GM12865 (cell line): ENCODE measurements at regions not wholly inside any gene's neighbourhood (a gene's known extent, or its start where the extent isn't known, plus 50 kb on each side); places are given as distances from the start of the nearest gene placed in this dataset.

Source experiments
- DNase-seq: peaks from one replicate; pipeline ENCODE4 v3.0.0; 2010; ENCODE audit warnings: low read depth
- H3K4me3 ChIP-seq: 2 replicates; pipeline ENCODE4 v1.5.1; 2011; ENCODE audit warnings: mild to moderate bottlenecking, low read depth, low read length, control low read depth
- TF ChIP-seq, protein P1 (sequence below): IDR thresholded peaks from 2 replicates; pipeline ENCODE4 v1.5.1; 2011; ENCODE audit warnings: low read length, control low read depth, low read depth, inconsistent platforms; ENCODE audit not compliant: insufficient read depth; ENCODE audit errors: missing control alignments

GRCh38 chr15:68482246-68482645 is 50.3 kb upstream of the ITGA11 start:
- H3K4me3 ChIP-seq: no peak overlapping the region
- TF ChIP-seq, protein P1, sequence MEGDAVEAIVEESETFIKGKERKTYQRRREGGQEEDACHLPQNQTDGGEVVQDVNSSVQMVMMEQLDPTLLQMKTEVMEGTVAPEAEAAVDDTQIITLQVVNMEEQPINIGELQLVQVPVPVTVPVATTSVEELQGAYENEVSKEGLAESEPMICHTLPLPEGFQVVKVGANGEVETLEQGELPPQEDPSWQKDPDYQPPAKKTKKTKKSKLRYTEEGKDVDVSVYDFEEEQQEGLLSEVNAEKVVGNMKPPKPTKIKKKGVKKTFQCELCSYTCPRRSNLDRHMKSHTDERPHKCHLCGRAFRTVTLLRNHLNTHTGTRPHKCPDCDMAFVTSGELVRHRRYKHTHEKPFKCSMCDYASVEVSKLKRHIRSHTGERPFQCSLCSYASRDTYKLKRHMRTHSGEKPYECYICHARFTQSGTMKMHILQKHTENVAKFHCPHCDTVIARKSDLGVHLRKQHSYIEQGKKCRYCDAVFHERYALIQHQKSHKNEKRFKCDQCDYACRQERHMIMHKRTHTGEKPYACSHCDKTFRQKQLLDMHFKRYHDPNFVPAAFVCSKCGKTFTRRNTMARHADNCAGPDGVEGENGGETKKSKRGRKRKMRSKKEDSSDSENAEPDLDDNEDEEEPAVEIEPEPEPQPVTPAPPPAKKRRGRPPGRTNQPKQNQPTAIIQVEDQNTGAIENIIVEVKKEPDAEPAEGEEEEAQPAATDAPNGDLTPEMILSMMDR: no peak
- no peak for DNase-seq

DNA sequence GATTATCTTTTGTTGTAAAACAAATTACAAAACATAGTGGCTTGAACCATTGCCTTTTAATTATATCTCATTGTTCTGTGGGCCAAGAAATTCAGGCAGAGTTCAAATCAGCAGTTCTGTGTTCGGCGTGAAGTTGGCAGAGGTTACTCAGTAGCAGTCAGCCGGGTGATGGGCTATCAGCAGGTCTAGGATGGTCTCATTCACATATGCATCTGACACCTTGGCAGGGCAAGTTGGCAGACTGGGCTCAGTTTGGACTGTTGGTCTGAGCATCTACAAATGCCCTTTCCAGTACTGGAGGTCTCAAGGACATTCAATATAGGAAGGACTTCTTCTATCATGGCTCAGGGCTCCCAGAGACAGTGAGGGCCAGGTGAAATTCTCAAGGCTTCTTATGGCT is 51.2 kb upstream of the ITGA11 start:
- TF ChIP-seq, protein P1: no peak
- DNase-seq: no peak
- H3K4me3 ChIP-seq: no peak overlapping the region

DNA sequence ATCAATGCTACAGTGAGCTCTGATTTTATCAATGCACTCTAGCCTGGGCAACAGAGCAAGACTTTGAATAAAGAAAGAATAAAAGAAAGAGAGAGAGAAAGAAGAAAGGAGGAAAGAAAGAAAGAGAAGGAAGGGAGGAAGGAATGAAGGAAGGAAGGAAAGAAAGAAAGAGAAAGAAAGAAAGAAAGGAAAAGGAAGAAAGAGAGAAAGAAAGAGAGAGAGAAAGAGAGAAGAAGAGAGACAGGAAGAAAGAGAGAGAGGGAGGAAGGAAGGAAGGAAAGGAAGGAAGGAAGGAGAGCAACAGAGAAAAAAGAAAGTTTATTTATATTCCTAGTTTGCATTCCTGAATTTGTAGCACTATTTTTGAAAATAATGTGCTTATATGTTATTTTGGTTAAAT is 52.3 kb upstream of the ITGA11 start:
- TF ChIP-seq, protein P1: no peak
- H3K4me3 ChIP-seq: no peak overlapping the region
- DNase-seq: no peak

DNA sequence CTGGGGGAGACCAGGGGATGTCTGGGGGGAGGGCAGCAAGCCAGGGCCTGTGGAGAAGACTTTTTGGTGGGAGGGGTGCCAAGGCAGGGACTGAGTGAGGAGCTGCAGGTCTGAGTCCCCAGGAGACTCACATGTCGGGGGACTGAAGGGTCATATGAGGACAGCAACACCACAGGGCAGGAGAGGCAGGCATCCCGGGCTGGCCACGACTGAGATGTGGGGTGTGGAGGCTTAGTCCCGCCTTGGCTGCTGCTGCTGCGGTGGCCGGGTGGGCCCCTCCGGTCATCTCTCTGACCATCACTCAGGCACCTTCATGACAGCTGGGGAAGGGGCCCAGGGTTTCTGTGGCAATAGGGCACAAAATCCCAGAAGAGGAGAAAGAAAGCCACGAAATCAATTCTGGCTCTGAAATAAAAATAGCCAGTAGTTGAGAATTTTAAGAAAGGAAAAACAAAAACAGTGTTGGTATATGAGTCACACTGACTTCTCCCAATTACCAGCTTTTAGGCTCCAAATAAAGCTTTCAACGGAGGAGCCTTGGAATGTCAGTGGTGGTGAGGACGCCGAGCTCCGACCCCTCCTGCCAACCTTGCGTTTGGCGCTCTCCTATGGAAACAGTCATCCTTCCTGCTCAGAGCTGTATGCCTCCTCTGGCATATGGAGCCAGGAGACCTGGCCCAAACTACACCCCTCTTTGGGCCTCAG is 52.9 kb upstream of the ITGA11 start:
- H3K4me3 ChIP-seq: no peak overlapping the region
- no peak for DNase-seq
- TF ChIP-seq, protein P1: no peak

DNA sequence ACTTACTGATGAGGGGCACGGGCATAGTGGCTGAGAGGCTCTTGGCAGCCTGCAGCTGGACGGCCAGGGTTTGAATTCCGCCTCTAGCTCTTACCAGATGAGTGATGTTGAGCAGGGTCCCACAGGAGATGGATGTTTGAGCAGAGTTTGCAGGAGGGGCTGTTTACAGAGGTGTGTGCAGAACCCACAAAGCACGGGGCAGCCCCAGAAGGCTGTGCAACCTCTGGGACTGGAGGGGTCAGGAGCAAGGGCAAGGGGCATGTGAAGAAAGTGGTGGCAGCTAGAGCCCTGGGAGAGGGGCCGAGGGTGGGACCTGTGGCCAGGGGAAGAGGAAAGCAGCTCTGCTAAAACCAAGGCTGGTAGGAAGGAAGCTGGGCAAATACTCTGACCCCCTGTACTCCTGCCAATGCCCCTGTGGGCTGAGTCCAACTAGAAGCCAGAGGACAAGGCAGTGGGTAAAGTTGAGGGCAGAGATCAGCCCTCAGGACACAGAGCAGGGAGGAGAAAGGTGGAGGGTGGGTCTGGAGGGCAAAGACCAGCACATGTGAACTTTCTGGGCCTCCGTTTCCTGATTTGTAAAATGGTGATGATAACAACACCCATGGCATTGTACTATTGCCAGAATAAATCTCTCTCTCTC is 53.9 kb upstream of the ITGA11 start:
- no peak overlapping the region for H3K4me3 ChIP-seq
- TF ChIP-seq, protein P1: no peak
- no peak for DNase-seq

GRCh38 chr15:68487087-68487843 is 55.3 kb upstream of the ITGA11 start:
- TF ChIP-seq, protein P1: no peak
- H3K4me3 ChIP-seq: no peak overlapping the region
- DNase-seq: no peak
